ENCODE measurements at regions not wholly inside any gene's neighbourhood (a gene's known extent, or its start where the extent isn't known, plus 50 kb on each side); places are given as distances from the start of the nearest gene placed in this dataset.

DNA sequence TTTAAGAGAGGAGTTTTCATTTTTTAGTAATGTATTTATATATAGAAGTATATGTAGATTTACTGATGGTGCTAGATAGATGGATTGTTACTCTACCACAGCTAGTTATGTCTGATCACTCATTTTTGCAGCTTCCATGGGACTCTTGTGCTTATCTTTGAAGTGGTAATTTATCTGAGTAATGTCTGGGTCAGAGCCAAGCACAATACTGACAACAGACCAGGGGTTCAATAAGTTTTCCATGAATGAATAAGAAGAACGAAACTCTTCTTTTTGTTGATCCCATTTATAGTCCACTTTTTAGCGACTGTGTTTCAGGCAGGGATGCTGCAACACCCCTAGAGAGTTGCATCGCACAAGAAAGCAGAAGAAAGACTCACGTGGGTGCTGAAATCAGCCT, 935.2 kb downstream of the PLA2G4A start:
- intact Hi-C loops (cut with micrococcal nuclease): no loop called here
- Histone ChIP-seq H3K4me1 (no peaks in the 10 kb centered on the region), H3K9me3 (replicated peaks) (peaks cover 13% of the 10 kb centered on the region), H3K27ac (replicated peaks) (no peak overlapping the region), H3K36me3 (no peaks in the 10 kb centered on the region), H3K4me3 (no peak overlapping the region), H3K27me3 (ENCODE audit: low read depth) (no peaks in the 10 kb centered on the region)
- DNase-seq: no peak
- TF ChIP-seq, protein P1, sequence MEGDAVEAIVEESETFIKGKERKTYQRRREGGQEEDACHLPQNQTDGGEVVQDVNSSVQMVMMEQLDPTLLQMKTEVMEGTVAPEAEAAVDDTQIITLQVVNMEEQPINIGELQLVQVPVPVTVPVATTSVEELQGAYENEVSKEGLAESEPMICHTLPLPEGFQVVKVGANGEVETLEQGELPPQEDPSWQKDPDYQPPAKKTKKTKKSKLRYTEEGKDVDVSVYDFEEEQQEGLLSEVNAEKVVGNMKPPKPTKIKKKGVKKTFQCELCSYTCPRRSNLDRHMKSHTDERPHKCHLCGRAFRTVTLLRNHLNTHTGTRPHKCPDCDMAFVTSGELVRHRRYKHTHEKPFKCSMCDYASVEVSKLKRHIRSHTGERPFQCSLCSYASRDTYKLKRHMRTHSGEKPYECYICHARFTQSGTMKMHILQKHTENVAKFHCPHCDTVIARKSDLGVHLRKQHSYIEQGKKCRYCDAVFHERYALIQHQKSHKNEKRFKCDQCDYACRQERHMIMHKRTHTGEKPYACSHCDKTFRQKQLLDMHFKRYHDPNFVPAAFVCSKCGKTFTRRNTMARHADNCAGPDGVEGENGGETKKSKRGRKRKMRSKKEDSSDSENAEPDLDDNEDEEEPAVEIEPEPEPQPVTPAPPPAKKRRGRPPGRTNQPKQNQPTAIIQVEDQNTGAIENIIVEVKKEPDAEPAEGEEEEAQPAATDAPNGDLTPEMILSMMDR (IDR thresholded peaks at IDR 0.05; ENCODE audit: borderline replicate concordance): no peak

DNA sequence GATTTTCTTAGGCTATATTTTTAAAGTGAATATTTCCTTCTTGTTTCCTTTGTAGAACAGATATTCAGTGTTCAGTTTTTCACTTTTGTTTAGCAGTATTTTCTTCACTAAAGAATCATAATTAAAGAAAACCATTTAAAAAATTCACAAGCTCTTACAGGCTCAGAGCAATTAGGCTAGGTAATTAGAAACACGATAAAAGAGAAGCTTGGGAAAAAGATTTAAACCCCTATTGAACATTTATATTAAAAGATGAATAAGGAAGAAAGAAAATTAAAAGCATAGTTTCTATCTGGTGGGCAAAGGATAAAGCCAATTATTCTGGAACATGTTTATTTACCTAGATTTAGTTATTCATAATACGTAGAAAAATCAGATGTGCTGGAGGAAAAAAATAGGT, 942.6 kb downstream of the PLA2G4A start:
- Histone ChIP-seq H3K9me3 (replicated peaks) (no peaks in the 10 kb centered on the region), H3K27me3 (ENCODE audit: low read depth) (no peaks in the 10 kb centered on the region), H3K4me3 (no peak overlapping the region), H3K4me1 (no peaks in the 10 kb centered on the region), H3K36me3 (no peaks in the 10 kb centered on the region), H3K27ac (replicated peaks) (no peak overlapping the region)
- intact Hi-C loops (cut with micrococcal nuclease): no loop called here
- TF ChIP-seq, protein P1 (IDR thresholded peaks at IDR 0.05; ENCODE audit: borderline replicate concordance): no peak
- no peak for DNase-seq

DNA sequence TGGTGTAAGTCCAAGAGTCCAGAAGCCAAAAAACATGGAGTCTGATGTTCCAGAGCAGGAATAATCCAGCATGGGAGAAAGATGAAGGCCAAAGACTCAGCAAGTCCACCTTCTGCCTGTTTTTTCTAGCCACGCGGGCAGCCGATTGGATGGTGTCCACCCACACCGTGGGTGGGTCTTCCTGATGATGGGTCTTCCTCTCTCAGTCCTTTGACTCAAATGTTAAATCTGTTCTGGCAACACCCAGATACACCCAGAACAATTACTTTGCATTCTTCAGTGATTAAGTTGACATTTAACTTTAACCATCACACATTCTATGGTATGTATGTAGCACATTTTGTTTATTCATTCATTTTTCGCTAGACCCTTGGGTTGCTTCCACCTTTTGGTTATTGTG, 944.4 kb downstream of the PLA2G4A start:
- H3K36me3 ChIP-seq: no peaks in the 10 kb centered on the region
- intact Hi-C loops (cut with micrococcal nuclease): no loop called here
- TF ChIP-seq, protein P1 (IDR thresholded peaks at IDR 0.05; ENCODE audit: borderline replicate concordance): no peak
- no peaks in the 10 kb centered on the region for H3K4me1 ChIP-seq
- no peak overlapping the region for H3K4me3 ChIP-seq
- DNase-seq: no peak
- H3K27me3 ChIP-seq (ENCODE audit: low read depth): no peaks in the 10 kb centered on the region
- H3K27ac ChIP-seq (replicated peaks): no peak overlapping the region
- H3K9me3 ChIP-seq (replicated peaks): no peaks in the 10 kb centered on the region

DNA sequence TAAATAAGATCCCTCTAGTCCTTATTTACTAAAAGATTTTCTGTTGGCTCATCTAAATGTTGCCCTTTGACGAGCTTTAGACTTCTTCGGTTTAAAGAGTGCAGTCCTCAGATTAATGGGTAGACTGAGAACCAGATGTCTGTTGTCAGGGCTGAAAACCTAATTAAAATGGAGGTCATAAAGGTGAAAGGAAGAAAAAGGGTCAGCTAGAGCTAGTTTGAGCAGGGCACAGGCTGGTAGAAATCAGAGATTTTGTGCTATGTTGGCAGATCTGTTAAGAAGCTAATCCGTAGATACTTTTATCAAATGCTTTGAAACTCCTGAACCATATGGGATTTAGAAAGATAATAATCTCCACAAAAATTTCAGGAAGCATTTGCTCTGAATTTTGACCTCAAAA, 959.0 kb downstream of the PLA2G4A start:
- H3K4me1 ChIP-seq: no peaks in the 10 kb centered on the region
- H3K4me3 ChIP-seq: no peak overlapping the region
- no peak for DNase-seq
- no peaks in the 10 kb centered on the region for H3K27me3 ChIP-seq (ENCODE audit: low read depth)
- TF ChIP-seq, protein P1 (IDR thresholded peaks at IDR 0.05; ENCODE audit: borderline replicate concordance): no peak
- H3K27ac ChIP-seq (replicated peaks): no peak overlapping the region
- H3K36me3 ChIP-seq: no peaks in the 10 kb centered on the region
- intact Hi-C loops (cut with micrococcal nuclease): no loop called here
- H3K9me3 ChIP-seq (replicated peaks): peaks cover 8% of the 10 kb centered on the region

DNA sequence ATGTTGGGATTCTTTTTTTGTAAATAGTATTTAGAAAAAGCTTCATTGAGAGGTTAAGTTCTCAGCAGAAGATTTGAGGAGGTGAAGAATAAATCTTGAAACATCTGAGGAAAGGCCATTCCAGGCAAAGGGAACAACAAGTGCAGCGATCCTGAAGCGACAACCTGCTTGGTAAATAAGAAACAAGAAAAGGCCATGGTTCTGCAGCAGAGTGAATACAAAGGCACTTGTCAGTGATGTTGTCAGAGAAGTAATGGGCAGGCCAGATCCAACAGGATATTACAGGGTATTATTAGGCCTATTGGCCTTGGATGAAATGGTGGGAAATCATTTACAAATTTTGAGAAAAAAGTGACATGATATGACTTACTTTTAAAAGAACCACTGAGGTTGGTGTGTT, 960.0 kb downstream of the PLA2G4A start:
- H3K4me1 ChIP-seq: no peaks in the 10 kb centered on the region
- H3K4me3 ChIP-seq: no peak overlapping the region
- intact Hi-C loops (cut with micrococcal nuclease): no loop called here
- H3K9me3 ChIP-seq (replicated peaks): peaks cover 14% of the 10 kb centered on the region
- no peaks in the 10 kb centered on the region for H3K27me3 ChIP-seq (ENCODE audit: low read depth)
- DNase-seq: no peak
- H3K27ac ChIP-seq (replicated peaks): no peak overlapping the region
- H3K36me3 ChIP-seq: no peaks in the 10 kb centered on the region
- TF ChIP-seq, protein P1 (IDR thresholded peaks at IDR 0.05; ENCODE audit: borderline replicate concordance): no peak

DNA sequence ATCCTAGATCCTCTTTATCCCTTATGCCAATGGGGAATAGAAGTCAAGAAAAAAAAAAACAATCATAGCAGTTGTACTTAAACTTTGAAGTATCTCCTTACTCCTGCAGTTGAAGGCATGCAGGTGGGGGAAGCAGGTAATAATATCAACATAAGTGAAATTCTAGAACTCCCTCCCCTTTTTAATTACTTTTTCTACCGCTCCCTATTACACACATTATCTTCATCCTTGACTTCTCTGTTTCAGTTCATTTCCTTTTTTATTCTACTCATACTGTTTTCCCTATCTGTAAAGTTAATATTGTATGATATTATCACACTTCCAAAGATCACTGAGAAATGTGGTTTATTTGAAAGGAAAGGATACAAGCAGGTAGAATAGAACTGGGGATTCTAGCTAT, 962.0 kb downstream of the PLA2G4A start:
- no peak overlapping the region for H3K27ac ChIP-seq (replicated peaks)
- intact Hi-C loops (cut with micrococcal nuclease): no loop called here
- no peak overlapping the region for H3K4me3 ChIP-seq
- H3K36me3 ChIP-seq: no peaks in the 10 kb centered on the region
- TF ChIP-seq, protein P1 (IDR thresholded peaks at IDR 0.05; ENCODE audit: borderline replicate concordance): no peak
- peaks cover 14% of the 10 kb centered on the region for H3K9me3 ChIP-seq (replicated peaks)
- no peak for DNase-seq
- H3K4me1 ChIP-seq: no peaks in the 10 kb centered on the region
- H3K27me3 ChIP-seq (ENCODE audit: low read depth): no peaks in the 10 kb centered on the region
